ENCODE measurements at regions not wholly inside any gene's neighbourhood (a gene's known extent, or its start where the extent isn't known, plus 50 kb on each side); places are given as distances from the start of the nearest gene placed in this dataset.

GRCh38 chrX:143139681-143140080 is 114.0 kb downstream of the SPANXN4 start:
- TF ChIP-seq CTCF (IDR thresholded peaks at IDR 0.05; ENCODE audit: control extremely low read depth in 1 of 3, insufficient read depth in 1 of 3, low read depth in 1 of 3, low read length in 3 of 3) (no peak), CBX8 (IDR thresholded peaks at IDR 0.05; ENCODE audit: borderline replicate concordance, low read depth, low read length) (no peak), MAX (IDR thresholded peaks at IDR 0.05) (no peak), CEBPB (IDR thresholded peaks at IDR 0.05; ENCODE audit: low read depth, low read length) (no peak), EZH2 (IDR thresholded peaks at IDR 0.05; ENCODE audit: low read depth, low read length, severe bottlenecking) (no peak), TAF1 (IDR thresholded peaks at IDR 0.05; ENCODE audit: low read depth, low read length) (no peak)

Data from H1 (cell line).